ENCODE measurements at regions not wholly inside any gene's neighbourhood (a gene's known extent, or its start where the extent isn't known, plus 50 kb on each side); places are given as distances from the start of the nearest gene placed in this dataset.
"Not testable (repeated sequence)": the region's sequence is repeated elsewhere in the genome, so short reads cannot be mapped to it uniquely, and the experiment has no call there.

DNA sequence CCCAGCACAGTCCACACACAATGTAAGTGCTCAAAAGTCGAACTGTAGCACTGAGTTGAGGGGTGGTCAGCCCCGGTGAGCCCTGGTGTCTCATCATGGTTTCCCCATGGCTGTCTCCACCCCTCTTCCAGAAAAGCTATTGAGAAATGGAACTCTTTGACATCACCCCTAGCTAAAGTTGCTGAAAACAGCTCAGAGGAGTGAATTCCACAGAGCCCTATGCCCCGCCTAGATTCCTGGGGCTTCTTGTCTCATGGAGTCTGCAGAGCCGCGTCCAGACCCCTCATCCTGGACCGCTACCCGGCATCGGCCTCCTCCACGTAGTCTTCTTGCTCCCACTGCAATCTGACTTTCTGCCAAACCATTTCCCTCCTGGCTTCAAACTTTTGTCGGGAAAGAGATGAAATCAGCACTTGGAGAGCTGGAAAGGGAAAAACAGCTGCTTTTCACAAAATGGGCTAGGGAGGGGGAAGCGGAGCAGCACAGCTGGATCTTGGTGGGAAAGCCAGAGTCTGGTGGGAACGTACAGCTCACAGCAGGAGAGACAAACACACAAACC lies 132.2 kb downstream of the SNX5 start:
- DNase-seq (ENCODE audit: low spot score): no peak

DNA sequence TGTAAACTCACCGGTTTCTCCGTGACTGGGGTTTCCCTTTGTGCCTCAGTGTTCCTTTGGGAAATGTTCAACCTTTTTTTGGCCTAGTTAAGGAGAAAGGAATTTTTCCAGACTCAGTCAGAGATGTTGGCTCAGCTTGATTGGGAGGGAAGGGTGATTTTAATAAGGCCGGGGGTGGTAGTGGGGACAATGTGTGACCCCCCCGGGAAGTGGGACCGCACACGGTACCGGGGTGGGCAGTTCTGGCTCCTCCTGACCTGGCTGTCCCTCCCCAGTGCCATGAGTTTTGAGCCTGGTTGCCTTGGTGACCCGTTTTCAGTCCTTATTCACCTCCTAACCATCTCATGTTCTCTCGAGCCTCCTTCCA lies 132.7 kb downstream of the SNX5 start:
- DNase-seq (ENCODE audit: low spot score): no peak

DNA sequence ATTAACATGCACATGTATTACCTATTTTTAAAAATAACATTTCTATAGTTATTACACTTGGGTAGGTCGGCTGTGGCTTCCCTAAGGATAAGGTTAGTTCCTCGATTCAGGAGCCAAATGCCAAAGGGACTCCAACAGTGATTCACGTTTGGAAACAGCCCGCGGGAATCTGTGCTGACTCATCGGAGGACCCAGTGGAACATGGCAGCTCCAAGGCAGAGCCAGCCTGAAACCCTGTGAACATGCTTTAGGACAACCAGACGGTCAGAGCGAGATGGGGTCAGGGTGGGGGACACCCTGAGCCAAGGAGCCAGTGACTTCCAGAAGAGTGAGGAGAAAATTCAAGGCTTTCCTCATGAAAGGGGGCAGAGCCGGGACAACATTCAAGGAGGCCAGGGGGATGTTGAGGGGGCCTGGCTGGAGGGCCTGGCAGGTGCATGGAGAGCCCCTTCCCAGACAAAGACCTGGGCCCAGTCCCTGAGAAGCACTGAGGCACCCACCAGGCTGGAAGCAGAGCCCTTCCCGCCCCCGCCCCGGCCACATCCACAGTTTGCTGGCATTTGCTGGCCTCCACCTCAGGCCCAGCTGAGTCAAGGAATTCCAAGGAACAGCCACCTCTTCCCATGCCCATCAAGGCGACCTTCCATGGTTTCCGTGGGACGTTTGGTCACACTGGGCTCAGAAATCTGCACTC lies 133.2 kb downstream of the SNX5 start:
- no peak for DNase-seq (ENCODE audit: low spot score)

DNA sequence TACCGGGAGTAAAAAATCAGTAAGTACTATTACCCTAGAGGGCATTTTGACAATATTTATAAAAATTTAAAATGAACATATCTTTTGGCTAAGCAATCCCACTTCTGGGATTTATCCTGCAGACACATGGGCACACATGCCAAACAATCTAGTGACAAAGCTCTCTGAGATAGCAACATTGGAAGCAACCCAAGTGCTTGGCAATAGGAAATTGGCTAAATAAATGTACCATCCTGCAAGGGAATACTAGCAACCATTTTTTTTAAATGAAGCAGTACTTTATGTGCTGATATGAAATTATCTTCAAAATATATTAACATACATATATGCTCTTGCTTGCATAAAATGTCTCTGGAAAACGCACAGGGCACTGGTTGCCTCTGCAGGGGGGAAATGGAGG lies 133.8 kb downstream of the SNX5 start:
- no peak for DNase-seq (ENCODE audit: low spot score)

DNA sequence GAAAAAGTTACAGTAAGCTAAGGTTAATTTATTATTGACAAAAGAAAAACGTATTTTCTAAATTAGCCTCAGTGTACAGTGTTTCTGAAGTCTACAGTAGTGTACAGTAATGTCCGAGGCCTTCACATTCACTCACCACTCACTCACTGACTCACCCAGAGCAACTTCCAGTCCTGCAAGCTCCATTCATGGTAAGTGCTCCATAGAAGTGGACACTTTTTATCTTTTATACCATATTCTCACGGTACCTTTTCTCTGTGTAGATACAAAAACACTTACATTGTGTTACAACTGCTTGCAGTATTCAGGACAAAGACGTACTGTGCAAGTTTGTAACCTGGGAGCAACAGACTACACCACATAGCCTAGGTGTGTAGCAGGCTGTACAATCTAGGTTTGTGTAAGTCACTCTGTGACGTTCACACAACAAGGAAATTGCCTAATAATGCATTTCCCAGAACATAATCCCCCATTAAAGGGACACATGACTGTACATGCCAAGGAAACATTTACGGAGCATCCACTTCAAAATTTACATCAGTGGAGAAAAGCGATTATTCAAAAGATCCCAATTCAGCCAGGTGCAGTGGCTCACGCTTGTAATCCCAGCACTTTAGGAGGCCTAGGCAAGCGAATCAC lies 133.4 kb downstream of the BANF2 start:
- no peak for DNase-seq (ENCODE audit: low spot score)

DNA sequence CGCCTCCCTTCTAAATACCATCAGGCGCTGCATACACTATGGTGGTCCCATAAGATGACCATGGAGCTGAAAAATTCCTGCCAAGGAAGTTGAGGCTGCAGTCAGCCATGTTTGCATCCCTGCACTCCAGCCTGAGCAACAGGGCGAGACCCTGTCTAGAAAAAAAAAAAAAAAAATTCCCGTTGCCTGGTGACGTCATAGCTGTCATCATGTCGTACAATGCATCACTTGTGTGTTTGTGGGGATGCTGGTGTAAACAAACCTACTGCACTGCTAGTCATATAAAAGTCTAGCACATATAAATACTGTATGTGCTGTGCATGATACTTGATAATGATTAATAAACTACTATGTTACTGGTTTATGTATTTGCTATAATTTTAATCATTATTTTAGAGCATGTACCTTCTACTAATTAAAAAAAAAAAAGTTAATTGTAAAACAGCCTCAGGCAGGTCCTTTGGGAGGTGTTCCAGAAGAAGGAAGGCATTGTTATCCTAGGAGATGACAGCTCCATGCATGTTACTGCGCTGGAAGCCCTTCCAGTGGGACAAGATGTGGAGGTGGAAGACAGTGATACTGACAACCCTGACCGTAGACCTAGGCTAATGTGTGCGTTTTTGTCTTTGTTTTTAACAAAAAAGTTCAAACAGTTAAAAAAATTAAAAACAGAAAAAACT lies 132.6 kb downstream of the BANF2 start:
- DNase-seq (ENCODE audit: low spot score): no peak

DNA sequence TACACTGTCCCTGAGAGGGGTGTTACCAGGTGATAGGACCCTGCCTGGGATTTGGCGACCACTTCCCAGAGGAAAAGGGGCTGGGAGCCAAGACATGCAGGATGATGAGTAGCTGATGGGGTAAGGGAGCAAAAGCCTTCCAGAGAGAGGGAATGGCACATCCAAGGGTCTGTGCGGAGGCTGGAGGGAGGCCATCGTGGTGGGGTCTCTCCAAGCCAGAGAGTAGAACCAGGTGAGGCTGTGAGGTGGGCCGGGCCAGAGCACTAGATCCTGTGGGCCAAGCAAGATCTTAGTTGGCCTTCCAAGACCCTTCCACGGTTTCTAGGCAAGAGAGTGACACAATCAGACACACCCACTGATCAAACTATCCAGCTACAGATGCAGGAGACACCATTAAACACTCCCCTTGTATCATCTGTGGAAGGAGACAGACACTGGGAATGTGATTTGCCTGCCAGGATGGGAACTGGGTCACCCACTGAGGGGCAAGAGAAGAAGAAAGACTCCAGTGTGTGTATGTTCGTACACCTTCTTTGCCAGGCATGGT lies 128.9 kb downstream of the BANF2 start:
- no peak for DNase-seq (ENCODE audit: low spot score)

DNA sequence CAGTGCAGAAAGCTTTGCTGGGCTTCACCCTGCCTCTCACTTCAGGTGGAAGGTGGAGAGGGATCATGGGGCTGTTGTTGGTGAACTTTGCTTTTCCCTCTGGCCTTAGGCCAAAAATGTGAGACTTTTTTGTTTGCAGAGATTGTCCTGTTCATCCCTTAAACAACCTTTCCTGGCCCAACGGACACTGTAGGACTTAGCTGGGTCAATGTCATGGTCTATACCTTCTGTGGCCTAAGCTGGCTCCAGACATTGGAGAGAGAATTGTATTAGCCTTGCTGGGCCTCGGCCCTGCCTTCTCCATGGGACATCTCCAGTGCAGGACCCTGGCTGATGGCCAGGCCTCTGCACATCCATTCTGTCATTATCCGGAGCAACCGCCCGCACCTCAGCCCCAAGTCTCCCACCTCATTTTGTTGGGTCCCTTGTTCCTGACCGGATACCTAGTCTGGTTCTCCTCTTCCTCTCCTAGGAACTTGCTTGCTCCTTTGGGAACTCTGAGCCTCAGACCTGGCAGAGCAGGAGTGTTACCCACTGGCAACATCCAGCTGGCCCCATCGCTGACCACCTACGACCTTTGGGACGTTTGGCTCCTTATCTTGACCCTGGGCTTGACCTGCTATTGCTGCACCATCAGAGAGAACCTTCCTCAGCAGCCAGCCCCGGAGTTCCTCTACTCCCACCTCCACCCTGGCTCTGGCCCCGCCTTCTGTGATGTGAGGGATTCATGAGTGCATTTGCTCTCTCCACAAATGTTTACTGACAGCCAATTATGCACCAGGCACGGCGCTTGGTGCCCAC lies 128.2 kb downstream of the BANF2 start:
- DNase-seq (ENCODE audit: low spot score): no peak

DNA sequence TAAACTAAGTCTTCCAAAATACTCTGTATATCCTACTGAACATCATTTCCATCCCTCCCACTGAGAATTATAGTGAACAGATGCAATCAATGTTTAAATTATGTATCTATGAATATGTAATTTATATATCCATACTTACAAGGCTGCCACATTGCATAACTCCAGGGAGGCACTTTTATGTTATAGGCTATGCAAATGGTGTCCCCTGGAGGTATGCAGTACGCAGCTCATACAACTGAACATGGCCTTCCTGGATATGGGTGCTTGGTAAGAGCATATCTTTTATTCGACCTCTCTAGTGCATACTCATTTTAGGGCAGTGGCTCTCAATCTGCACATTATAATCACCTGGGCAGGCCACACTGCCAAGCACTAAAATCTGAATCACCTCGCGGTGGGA lies 127.3 kb downstream of the BANF2 start:
- DNase-seq (ENCODE audit: low spot score): no peak

DNA sequence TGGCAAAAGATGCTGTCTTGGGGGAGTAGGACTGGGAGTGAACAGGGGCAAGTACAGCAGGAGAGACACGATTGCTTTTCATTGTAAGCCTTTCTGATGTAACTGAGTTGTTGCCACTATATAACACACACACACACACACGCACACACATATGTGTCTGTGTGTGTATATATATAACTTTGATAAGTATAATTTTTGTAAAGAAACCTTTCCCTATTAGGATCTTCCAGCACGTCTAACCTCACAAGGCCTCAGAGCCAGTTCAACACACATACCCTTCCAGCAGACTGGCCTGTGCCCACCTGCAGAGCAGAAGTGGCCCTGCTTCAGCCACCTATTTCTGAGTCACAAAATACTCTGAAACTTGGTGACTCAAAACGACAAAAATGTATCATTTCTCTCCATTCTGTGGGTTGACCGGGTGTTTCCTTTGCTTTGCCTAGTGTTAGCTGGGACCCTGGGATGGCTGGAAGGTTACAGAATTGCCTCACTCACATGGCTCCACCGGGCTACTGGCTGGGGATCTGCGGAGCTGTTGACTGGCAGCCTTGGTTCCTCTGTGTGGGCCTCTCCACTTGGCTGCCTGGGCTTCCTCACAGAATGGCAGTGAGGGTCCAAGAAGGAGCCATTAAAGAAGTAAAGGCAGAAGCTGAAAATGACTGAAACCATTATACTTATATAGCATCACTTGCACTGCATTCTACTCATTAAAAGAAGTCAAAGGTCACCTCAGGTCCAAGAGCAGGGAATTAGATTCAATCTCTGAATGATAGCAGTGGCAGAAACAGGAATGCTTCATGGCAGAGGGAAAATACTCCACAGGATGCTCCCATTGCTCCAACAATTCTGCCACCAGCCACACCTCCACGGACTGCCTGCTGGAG lies 126.4 kb downstream of the BANF2 start:
- no peak for DNase-seq (ENCODE audit: low spot score)

DNA sequence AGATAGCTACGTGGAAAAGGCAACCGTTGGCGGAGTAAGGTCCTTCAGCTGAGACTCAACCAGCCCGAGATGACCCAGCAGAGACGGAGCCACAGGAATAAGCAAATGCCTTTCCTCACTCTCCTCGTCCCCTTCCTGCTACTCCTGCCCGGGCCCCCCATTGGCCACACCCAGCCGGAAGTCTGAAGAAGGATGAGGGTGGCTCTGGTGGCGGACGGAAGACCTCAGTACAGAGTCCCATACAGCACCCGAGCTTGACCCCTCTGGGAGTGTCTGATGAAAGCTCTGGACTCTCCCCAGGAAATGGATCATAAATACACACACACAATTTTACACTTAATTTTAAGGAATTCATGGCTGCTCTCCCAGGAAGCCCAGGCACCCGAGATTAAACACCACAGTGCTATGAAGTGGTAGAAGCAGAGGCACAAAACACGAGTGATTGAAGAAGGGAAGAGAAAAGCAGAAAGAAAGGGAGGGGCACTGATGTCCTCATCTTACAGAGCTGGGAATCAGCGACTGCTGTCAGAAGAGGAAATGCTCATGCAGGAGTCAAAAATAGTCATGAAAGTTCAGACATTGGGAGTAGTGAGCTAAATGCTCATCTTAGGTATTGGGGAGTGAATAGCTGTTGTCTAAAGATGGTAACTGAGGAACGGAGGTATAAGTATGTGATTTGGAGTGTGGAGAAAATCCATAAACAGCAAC lies 125.6 kb downstream of the BANF2 start:
- DNase-seq (ENCODE audit: low spot score): no peak

DNA sequence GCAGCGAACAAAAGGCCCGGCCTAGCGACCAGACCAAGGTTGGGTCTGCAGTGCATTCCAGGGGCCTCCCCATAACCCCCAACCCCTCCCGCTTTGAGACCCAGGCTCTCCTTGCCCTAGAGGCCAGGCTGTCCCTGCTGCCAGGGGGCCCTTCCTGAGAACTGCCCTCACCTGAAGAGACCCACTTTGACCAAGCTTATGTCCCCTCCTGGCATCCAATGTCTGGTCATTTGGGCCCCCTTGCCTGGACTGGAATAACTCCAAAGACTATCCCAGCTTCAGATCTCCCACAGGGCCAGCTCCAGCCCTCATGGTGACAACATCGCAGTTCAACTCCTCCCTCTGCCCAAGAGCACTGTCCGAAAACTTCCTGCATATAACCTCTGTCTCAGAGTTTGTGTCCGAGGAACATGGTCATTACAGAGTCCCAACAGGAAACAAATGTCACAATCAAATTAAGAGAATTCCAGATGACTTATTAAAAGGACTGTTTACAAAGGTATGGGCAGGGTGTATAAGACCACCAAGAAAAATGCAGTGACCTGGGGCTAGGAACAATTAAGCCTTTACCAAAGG lies 125.0 kb downstream of the BANF2 start:
- DNase-seq (ENCODE audit: low spot score): no peak

DNA sequence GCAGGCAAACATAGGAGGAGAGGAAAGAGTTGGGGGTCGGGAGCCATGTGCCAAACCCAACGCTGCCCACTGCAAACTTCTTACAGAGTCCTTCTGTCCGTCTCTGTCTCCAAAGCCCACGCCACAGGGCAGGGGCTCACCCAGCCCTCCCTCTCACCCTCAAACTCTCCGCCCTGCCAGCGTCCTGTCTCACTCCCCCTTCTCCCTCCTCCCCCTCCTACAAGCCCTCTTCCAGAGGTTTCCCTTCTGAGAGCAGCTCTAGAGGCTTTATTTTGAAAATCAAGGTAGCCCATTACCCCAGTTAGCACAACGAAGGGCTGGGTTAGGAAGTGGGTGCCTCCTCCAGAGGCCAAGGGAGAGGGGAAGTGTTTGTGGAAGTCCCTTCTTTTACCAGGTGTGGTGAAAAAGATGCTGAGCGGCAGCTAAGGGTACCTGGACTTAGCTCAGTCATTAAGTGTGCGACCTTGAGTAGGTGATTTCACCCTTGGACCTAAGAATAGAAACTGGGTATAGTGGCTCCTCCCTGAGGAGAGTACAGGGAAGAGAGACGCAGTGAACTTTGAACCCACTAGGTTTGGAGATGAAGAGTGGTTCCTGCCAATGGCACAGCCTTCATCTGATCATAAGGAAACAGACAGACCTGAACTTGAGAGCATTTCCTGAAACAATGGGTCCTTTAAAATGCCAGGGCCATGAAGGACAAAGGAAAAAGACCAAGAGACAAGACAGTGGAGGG lies 123.8 kb downstream of the BANF2 start:
- DNase-seq (ENCODE audit: low spot score): no peak

DNA sequence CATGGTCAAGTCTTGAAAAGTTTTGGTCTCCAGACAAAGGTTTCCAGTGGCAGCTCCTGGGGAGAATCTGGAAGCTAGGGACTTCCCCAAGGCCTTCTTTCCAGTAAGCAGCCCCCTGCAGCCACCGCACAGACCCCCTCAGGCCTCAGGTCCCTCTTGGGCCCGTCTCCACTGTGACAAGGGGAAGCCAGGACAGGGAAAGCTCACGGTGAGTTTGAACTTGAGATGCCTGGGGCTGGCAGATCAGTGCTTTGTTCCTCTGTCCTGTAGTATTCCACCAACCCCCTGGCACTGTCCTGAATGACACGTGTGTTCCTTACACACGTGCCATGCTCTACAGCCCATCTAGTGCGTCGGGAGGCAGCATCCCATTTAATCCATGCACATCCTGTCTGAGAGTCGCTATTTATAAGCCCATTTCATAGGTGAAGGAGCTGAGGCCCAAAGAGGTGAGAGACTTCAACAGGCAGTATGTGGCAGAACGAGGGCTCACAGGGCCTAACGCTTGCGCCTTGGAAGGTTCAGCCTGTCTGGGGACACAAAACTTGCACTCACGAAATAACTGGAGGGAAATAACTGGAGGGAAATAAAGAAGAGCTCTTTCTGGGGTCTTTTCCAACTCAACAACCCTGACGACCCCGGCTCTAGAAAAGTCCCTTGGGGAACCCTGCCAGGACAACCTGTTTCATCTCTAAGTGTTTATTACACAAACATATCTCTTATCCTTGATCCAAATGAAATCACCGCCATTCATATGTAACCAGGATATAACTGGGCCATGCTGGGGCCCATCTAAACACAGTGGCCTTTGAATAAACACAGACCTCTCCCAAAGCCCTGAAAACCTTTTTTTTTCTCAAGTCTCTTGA lies 123.0 kb downstream of the BANF2 start:
- DNase-seq (ENCODE audit: low spot score): no peak

DNA sequence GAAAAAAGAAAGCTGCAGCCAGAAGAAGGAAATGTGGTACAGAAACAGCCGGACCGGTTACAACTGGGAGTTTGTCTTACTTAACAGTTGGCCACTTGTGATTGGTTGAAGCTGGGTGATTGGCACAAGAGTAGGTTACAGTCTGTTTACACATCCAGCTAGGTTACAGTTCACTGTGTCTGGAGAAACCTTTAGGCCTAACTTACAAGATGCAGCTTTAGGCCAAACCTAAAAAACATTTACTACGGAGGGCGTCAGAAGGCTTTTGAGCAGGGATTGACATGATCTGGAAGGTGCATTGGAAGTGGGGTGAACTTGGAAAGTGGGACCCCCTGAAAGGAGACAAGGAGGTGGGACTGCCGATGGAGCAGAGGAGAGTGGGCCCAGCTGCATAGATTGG lies 122.3 kb downstream of the BANF2 start:
- no peak for DNase-seq (ENCODE audit: low spot score)

DNA sequence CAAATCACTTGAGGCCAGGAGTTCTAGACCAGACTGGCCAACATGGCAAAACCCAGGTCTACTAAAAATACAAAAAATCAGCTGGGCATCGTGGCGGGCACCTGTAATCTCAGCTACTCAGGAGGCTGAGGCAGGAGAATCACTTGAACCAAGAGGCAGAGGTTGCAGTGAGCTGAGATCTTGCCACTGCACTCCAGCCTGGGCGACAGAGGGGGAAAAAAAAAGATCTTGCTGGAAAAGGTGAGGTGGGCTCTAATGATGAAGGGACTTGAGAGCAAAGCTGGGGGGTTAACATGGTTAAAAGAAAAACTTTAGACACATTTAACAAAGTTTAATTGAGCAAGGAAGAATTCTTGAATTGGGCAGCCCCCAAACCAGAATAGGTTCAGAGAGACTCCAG lies 121.8 kb downstream of the BANF2 start:
- not testable (repeated sequence) for DNase-seq (ENCODE audit: low spot score)

DNA sequence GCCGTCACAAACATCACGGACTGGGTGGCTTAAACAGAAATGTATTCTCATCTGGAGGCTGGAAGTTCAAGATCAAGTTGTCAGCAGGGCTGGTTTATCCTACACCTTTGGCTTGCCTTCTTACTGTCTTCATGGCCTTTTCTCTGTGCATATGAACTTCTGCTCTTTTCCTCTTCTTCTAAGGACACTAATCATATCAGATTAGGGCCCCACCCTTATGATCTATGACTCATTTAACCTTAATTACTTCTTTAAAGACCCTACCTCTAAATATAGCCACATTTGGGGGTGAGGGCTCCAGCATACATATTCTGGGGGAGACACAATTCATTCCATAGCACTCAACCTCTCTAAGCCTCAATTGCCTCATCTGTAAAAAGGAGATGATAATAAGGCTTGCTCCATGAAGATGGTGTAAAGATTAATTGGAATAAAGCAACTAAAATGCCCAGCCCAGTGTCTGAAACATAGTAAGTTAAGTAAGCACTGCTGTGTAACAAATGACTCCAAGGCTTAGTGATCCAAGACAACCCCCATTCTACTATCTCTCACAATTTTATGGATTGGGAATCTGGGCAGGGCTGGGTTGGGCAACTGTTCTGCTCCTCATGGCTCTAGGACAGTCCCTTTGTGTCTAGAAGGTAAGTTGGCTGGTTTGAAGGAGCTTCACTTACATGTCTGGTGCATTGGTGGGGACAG lies 119.8 kb downstream of the BANF2 start:
- no peak for DNase-seq (ENCODE audit: low spot score)

DNA sequence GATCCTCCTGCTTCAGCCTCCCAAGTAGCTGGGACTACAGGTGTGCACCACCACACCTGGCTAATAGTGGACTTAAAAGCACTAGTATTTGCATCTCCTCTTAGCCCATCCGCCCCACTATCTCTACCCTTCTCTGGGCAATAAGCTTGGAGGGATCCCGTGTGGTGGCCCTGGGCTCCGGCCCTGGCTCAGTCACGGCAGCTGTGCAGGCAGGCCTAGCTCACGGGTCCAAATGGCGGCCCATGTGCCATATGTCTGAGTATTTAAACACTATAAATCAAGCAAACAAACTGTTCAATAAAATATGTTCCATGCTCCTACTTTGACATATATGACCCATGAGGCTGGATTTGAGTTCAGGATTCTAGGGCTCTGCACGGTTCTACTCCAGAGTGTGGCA lies 118.4 kb downstream of the BANF2 start:
- no peak for DNase-seq (ENCODE audit: low spot score)
